Panc1 (cell line): ENCODE measurements at regions not wholly inside any gene's neighbourhood (a gene's known extent, or its start where the extent isn't known, plus 50 kb on each side); places are given as distances from the start of the nearest gene placed in this dataset.

ENCODE experiments used
- POLR2AphosphoS5 ChIP-seq: IDR thresholded peaks from 2 replicates; pipeline ENCODE4 v1.6.1; 2012; ENCODE audit warnings: mild to moderate bottlenecking, low read depth, low read length, moderate library complexity
- TCF7L2 ChIP-seq: IDR thresholded peaks from 2 replicates; pipeline ENCODE4 v1.6.1; 2011; ENCODE audit warnings: mild to moderate bottlenecking, low read depth, low read length, inconsistent platforms

DNA sequence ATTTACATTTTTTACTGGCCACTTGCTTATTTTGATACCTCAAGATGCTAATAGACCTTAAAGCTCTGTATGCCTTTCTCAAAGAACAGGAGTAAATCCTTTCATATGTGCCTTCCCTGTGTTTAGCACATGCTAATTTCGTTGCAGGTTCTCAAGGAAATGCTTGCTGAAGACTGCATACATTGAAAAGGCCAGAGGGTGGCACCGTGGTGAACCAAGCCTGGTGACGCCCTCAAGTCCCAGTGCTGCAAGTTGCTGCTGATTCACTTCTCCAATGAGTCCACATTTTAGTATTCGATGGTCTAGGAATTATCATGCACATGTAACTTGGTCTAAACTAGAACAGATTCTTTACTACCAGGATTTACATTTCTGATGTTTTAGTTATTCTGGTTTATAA, 94.1 kb downstream of the CLDN17 start:
- TF ChIP-seq POLR2AphosphoS5, result no peak
- TF ChIP-seq TCF7L2, result no peak
